ENCODE measurements at regions not wholly inside any gene's neighbourhood (a gene's known extent, or its start where the extent isn't known, plus 50 kb on each side); places are given as distances from the start of the nearest gene placed in this dataset.

- TF ChIP-seq CTCF (IDR thresholded peaks at IDR 0.05) (no peak), POLR2A (IDR thresholded peaks at IDR 0.05) (no peak)
Measured at GRCh38 chr11:81219661-81220060, 1514.0 kb downstream of the FAM181B start.

All from Peyer's patch (tissue), 4 donors.